A673 (cell line): ENCODE measurements at regions not wholly inside any gene's neighbourhood (a gene's known extent, or its start where the extent isn't known, plus 50 kb on each side); places are given as distances from the start of the nearest gene placed in this dataset.

Experiments
- CTCF ChIP-seq: fragments of 300-800, 200-600 bp; sonication (generic); conservative IDR thresholded peaks from 2 replicates; pipeline ENCODE4 v1.5.1; 2017; ENCODE audit warnings: low read depth, mild to moderate bottlenecking, antibody characterized with exemption, low read length, moderate library complexity, mixed read lengths
- EZH2 ChIP-seq: fragments of 200-600 bp; sonication (generic); IDR thresholded peaks from 2 replicates; pipeline ENCODE4 v1.6.1; 2017; ENCODE audit warnings: borderline replicate concordance, low read depth, mild to moderate bottlenecking, mixed read lengths, antibody characterized with exemption, low read length; ENCODE audit not compliant: poor library complexity, severe bottlenecking

- TF ChIP-seq CTCF: no peak
- no peak for TF ChIP-seq EZH2
Observed at GRCh38 chr3:118793176-118793575, 241.5 kb downstream of the IGSF11 start.
